GM12878 (cell line): ENCODE measurements at regions not wholly inside any gene's neighbourhood (a gene's known extent, or its start where the extent isn't known, plus 50 kb on each side); places are given as distances from the start of the nearest gene placed in this dataset.

Source experiments
- ATAC-seq: fragments of 200-7000 bp; cut with Tn5 transposase; 3 replicates; pipeline ENCODE4 v1.9.1; 2020; ENCODE audit warnings: mild to moderate bottlenecking, moderate library complexity
- BruUV-seq: library from RNA; stranded (reverse); fragments of 400-500 nt; replicated peaks from 2 replicates; lab custom pipeline; 2021; lab: Mats Ljungman, UMichigan
- CTCF ChIA-PET: fragments of 300-600 bp; sonication (Branson Sonifier 250); formaldehyde crosslinking; extraction: SDS; loops from one replicate; lab custom pipeline; 2021; ENCODE audit warnings: inconsistent platforms; lab: Yijun Ruan, JAX
- POLR2A ChIA-PET: fragments of 350-600 bp; formaldehyde crosslinking; extraction: SDS; loops from one replicate; lab custom pipeline; 2021; ENCODE audit warnings: inconsistent platforms; lab: Charles Lee
- RAD21 ChIA-PET: fragments of 300-600 bp; sonication (Branson Sonifier 250); formaldehyde crosslinking; loops from one replicate; lab custom pipeline; 2023; ENCODE audit warnings: antibody characterized with exemption; ENCODE audit not compliant: unreplicated experiment; lab: Charles Lee
- SMC1A ChIA-PET: fragments of 300-600 bp; sonication (Branson Sonifier 250); formaldehyde crosslinking; loops from one replicate; lab custom pipeline; 2023; ENCODE audit not compliant: unreplicated experiment, uncharacterized antibody; lab: Charles Lee
- DNase-seq: peaks from one replicate; pipeline ENCODE4 v3.0.0-alpha.2; 2011; ENCODE audit warnings: low read depth, low spot score
- FAIRE-seq: peaks from 3 replicates; lab custom pipeline; 2011; peaks lifted over from hg19 to GRCh38; lab: Jason Lieb, UNC
- H2AFZ ChIP-seq: 2 replicates; pipeline ENCODE4 v1.6.0; 2011; ENCODE audit warnings: low read depth, low read length, control low read depth; ENCODE audit not compliant: control insufficient read depth
- H3K27ac ChIP-seq: 2 replicates; pipeline ENCODE4 v1.5.1; 2011; ENCODE audit warnings: control low read depth; ENCODE audit not compliant: control insufficient read depth, insufficient read depth
- H3K27me3 ChIP-seq, 2 experiments: replicated peaks in 1 of 2; 2 replicates each; pipeline versions ENCODE4 v1.6.0 to v1.6.1; 2011; ENCODE audit warnings: low read length in 1 of 2; ENCODE audit not compliant: control insufficient read depth in 2 of 2, insufficient read depth in 2 of 2
- H3K36me3 ChIP-seq, 2 experiments: 2 replicates each; pipeline ENCODE4 v1.5.1; 2011; ENCODE audit warnings: low read length in 1 of 2; ENCODE audit not compliant: control insufficient read depth in 2 of 2, insufficient read depth in 2 of 2
- H3K4me1 ChIP-seq: 2 replicates; pipeline ENCODE4 v1.6.1; 2011; ENCODE audit warnings: mild to moderate bottlenecking, low read length, moderate library complexity, mixed read lengths; ENCODE audit not compliant: control insufficient read depth, insufficient read depth
- H3K4me2 ChIP-seq: 2 replicates; pipeline ENCODE4 v1.6.0; 2011; ENCODE audit warnings: control low read depth; ENCODE audit not compliant: control insufficient read depth, insufficient read depth
- H3K4me3 ChIP-seq: fragments of 200-600 bp; sonication (generic); 2 replicates; pipeline ENCODE4 v1.5.1; 2016
- H3K79me2 ChIP-seq: 2 replicates; pipeline ENCODE4 v1.6.0; 2011; ENCODE audit warnings: low read length; ENCODE audit not compliant: control insufficient read depth, insufficient read depth
- H3K9ac ChIP-seq: 2 replicates; pipeline ENCODE4 v1.8.0; 2011; ENCODE audit warnings: low read length, control low read depth, mixed read lengths; ENCODE audit not compliant: control insufficient read depth, insufficient read depth
- H3K9me3 ChIP-seq: replicated peaks from 3 replicates; pipeline ENCODE4 v1.5.1; 2011; ENCODE audit warnings: mild to moderate bottlenecking, low read length; ENCODE audit not compliant: control insufficient read depth, insufficient read depth
- H4K20me1 ChIP-seq: 2 replicates; pipeline ENCODE4 v1.6.0; 2011; ENCODE audit not compliant: control insufficient read depth, insufficient read depth
- BACH1 ChIP-seq: fragments of 450-650 bp; IDR thresholded peaks from 2 replicates; pipeline ENCODE4 v1.6.1; 2017; ENCODE audit warnings: mild to moderate bottlenecking, borderline replicate concordance
- BCL11A ChIP-seq: IDR thresholded peaks from 2 replicates; pipeline ENCODE4 v1.6.1; 2011; ENCODE audit warnings: low read depth, low read length
- BHLHE40 ChIP-seq, 2 experiments: fragments of 450-650 bp in 1 of 2; IDR thresholded peaks; 2 replicates each; pipeline ENCODE4 v1.6.1; 2011 to 2017; ENCODE audit warnings: low read depth in 2 of 2, borderline replicate concordance in 1 of 2, improper control_type of control experiment in 1 of 2, low read length in 1 of 2, mild to moderate bottlenecking in 1 of 2
- CBX3 ChIP-seq: fragments of 200-600 bp; sonication (generic); IDR thresholded peaks from 2 replicates; pipeline ENCODE4 v1.6.1; 2016; ENCODE audit warnings: low read depth, borderline replicate concordance
- CHD2 ChIP-seq: IDR thresholded peaks from 2 replicates; pipeline ENCODE4 v1.6.1; 2011; ENCODE audit warnings: low read depth, low read length, improper control_type of control experiment, borderline replicate concordance
- CTCF ChIP-seq, 3 experiments: IDR thresholded peaks in 2 of 3; conservative IDR thresholded peaks in 1 of 3; 2 replicates each; pipeline ENCODE4 v1.5.1; 2011; ENCODE audit warnings: low read depth in 3 of 3, low read length in 3 of 3, mild to moderate bottlenecking in 3 of 3, control low read depth in 2 of 3, moderate library complexity in 2 of 3, inconsistent platforms in 1 of 3, mixed read lengths in 1 of 3; ENCODE audit not compliant: control insufficient read depth in 2 of 3, insufficient read depth in 1 of 3; ENCODE audit errors: extremely low read depth in 1 of 3
- EED ChIP-seq: sonication (generic); IDR thresholded peaks from 2 replicates; pipeline ENCODE4 v1.6.1; 2016; ENCODE audit warnings: antibody characterized with exemption, low read depth
- KDM1A ChIP-seq: fragments of 200-600 bp; sonication (generic); IDR thresholded peaks from 2 replicates; pipeline ENCODE4 v1.6.1; 2016; ENCODE audit warnings: borderline replicate concordance
- POLR2AphosphoS5 ChIP-seq: IDR thresholded peaks from 2 replicates; pipeline ENCODE4 v1.6.1; 2011; ENCODE audit warnings: mild to moderate bottlenecking, low read length, inconsistent platforms
- SMAD1 ChIP-seq: fragments of 450-650 bp; IDR thresholded peaks from 2 replicates; pipeline ENCODE4 v1.6.1; 2018; ENCODE audit warnings: mild to moderate bottlenecking, low read depth; ENCODE audit not compliant: partially characterized antibody
- STAT3 ChIP-seq: IDR thresholded peaks from 2 replicates; pipeline ENCODE4 v1.6.1; 2011; ENCODE audit warnings: low read depth, low read length, improper control_type of control experiment
- USF2 ChIP-seq: IDR thresholded peaks from 2 replicates; pipeline ENCODE4 v1.6.1; 2011; ENCODE audit warnings: low read depth, low read length, improper control_type of control experiment, borderline replicate concordance
- YBX1 ChIP-seq: fragments of 450-650 bp; IDR thresholded peaks from 2 replicates; pipeline ENCODE4 v1.6.1; 2016; ENCODE audit warnings: antibody characterized with exemption
- WGBS: methylation state at CpG from one replicate; pipeline ENCODE4 v1.1.6; 2016; ENCODE audit warnings: low lambda C conversion rate; ENCODE audit not compliant: insufficient replicate concordance, insufficient coverage; ENCODE audit errors: missing lambda C conversion rate; 5-methylcytosine and 5-hydroxymethylcytosine counted together
- in situ Hi-C: fragments of 300-500 bp; cut with MboI; formaldehyde crosslinking; loops from 9 replicates; pipeline ENCODE4 v1.14.3; 2018; ENCODE audit warnings: mixed read lengths
- intact Hi-C: fragments of 100-400 bp; cut with micrococcal nuclease; formaldehyde crosslinking; loops from one replicate; pipeline ENCODE4 v1.14.2; 2022; ENCODE audit not compliant: unreplicated experiment

GRCh38 chr3:18012933-18013332 lies 270.5 kb upstream of the TBC1D5 start:
- no peak overlapping the region for H3K27ac ChIP-seq
- no peaks in the 10 kb centered on the region for H3K4me1 ChIP-seq
- H4K20me1 ChIP-seq: no peaks in the 10 kb centered on the region
- H3K4me3 ChIP-seq: no peak overlapping the region
- in situ Hi-C loops: no loop called here
- ChIA-PET CTCF (interaction anchor here (1.3 kb wide), 1 partner anchor 15 kb away, joined by 4 read pairs; no protein-coding TSS in a partner anchor), POLR2A (interaction anchor here (0.5 kb wide), 1 partner anchor 560 kb away, joined by 3 read pairs; no protein-coding TSS in a partner anchor), SMC1A (interaction anchor here (0.8 kb wide), 1 partner anchor 329 kb away, joined by 3 read pairs; no protein-coding TSS in a partner anchor), RAD21 (no interaction called here)
- no peaks in the 10 kb centered on the region for H3K79me2 ChIP-seq
- WGBS: 8% methylated on average over 4 of the region's 4 CpGs
- intact Hi-C loops: no loop called here
- no peak overlapping the region for H3K4me2 ChIP-seq
- ATAC-seq: no peak
- H3K9ac ChIP-seq: no peak overlapping the region
- BruUV-seq: no TSS peak
- no peaks in the 10 kb centered on the region for H3K27me3 ChIP-seq
- TF ChIP-seq BCL11A (no peak), STAT3 (no peak), CBX3 (no peak), CTCF (IDR thresholded peaks at IDR 0.05 in 2 of 3, conservative IDR thresholded peaks at IDR 0.05 in 1 of 3; ENCODE audit: control insufficient read depth in 2 of 3, extremely low read depth in 1 of 3, insufficient read depth in 1 of 3, low read depth in 3 of 3, low read length in 3 of 3) (no peak), SMAD1 (no peak), POLR2AphosphoS5 (no peak), KDM1A (no peak), EED (no peak), BACH1 (no peak), USF2 (no peak), CHD2 (no peak), BHLHE40 (IDR thresholded peaks at IDR 0.05; ENCODE audit: borderline replicate concordance in 1 of 2, low read depth in 2 of 2, low read length in 1 of 2) (no peak), YBX1 (no peak)
- TF ChIP-seq, all 136 proteins: peak for 0
- FAIRE-seq: no peak
- Histone ChIP-seq H3K36me3 (no peaks in the 10 kb centered on the region), H2AFZ (no peak overlapping the region), H3K9me3 (no peaks in the 10 kb centered on the region)
- DNase-seq: no peak
